Endodermal cell (in vitro differentiated cells): ENCODE measurements at regions not wholly inside any gene's neighbourhood (a gene's known extent, or its start where the extent isn't known, plus 50 kb on each side); places are given as distances from the start of the nearest gene placed in this dataset.

ENCODE experiments used
- DNase-seq: peaks from one replicate; pipeline ENCODE4 v3.0.0-alpha.2; 2017
- H3K27ac ChIP-seq: 2 replicates; pipeline ENCODE4 v1.5.1; 2013; ENCODE audit warnings: mild to moderate bottlenecking, low read depth, low read length, moderate library complexity
- H3K27me3 ChIP-seq: 2 replicates; pipeline ENCODE4 v1.6.1; 2013; ENCODE audit warnings: mild to moderate bottlenecking, low read length, moderate library complexity; ENCODE audit not compliant: insufficient read depth, control insufficient read depth, poor library complexity, severe bottlenecking
- H3K36me3 ChIP-seq: 2 replicates; pipeline ENCODE4 v1.7.0; 2013; ENCODE audit warnings: mild to moderate bottlenecking, low read length, moderate library complexity; ENCODE audit not compliant: control insufficient read depth, insufficient read depth
- H3K4me1 ChIP-seq: one replicate; pipeline ENCODE4 v1.7.0; 2013; ENCODE audit warnings: low read length; ENCODE audit not compliant: control insufficient read depth, insufficient read depth
- H3K4me3 ChIP-seq: 2 replicates; pipeline ENCODE4 v1.5.1; 2013; ENCODE audit warnings: mild to moderate bottlenecking, low read length, moderate library complexity
- H3K9ac ChIP-seq: 2 replicates; pipeline ENCODE4 v1.6.1; 2013; ENCODE audit warnings: mild to moderate bottlenecking, low read length, moderate library complexity; ENCODE audit not compliant: poor library complexity, severe bottlenecking; ENCODE audit errors: extremely low read depth
- H3K9me3 ChIP-seq: 2 replicates; pipeline ENCODE4 v1.6.1; 2013; ENCODE audit warnings: mild to moderate bottlenecking, low read length, moderate library complexity; ENCODE audit not compliant: control insufficient read depth
- H3K27ac Mint-ChIP-seq: 2 replicates; pipeline ENCODE4 v1.8.0; 2020; ENCODE audit warnings: mixed read lengths
- H3K27me3 Mint-ChIP-seq: 2 replicates; pipeline ENCODE4 v1.8.0; 2021; ENCODE audit warnings: mild to moderate bottlenecking, mixed read lengths; ENCODE audit not compliant: insufficient read depth
- H3K36me3 Mint-ChIP-seq: 2 replicates; pipeline ENCODE4 v1.8.0; 2020; ENCODE audit warnings: low read depth, mixed read lengths
- H3K4me1 Mint-ChIP-seq: 2 replicates; pipeline ENCODE4 v1.8.0; 2020; ENCODE audit warnings: mixed read lengths
- H3K4me3 Mint-ChIP-seq: 2 replicates; pipeline ENCODE4 v1.8.0; 2020; ENCODE audit warnings: mild to moderate bottlenecking, moderate library complexity, mixed read lengths
- H3K9me3 Mint-ChIP-seq: 2 replicates; pipeline ENCODE4 v1.8.0; 2020; ENCODE audit warnings: mild to moderate bottlenecking, mixed read lengths
- WGBS, 2 experiments: methylation state at CpG; one replicate each; pipeline versions ENCODE4 v1.1.5 to v1.1.7; 2013; ENCODE audit warnings: missing lambda C conversion rate in 2 of 2, mixed read lengths in 1 of 2; ENCODE audit not compliant: insufficient coverage in 1 of 2, insufficient read length in 1 of 2; 5-methylcytosine and 5-hydroxymethylcytosine counted together
- TF ChIP-seq, protein P1 (sequence below): fragments of 200-600 bp; sonication (generic); conservative IDR thresholded peaks from 2 replicates; pipeline ENCODE4 v1.5.0; 2021; ENCODE audit warnings: antibody characterized with exemption, mild to moderate bottlenecking

DNA sequence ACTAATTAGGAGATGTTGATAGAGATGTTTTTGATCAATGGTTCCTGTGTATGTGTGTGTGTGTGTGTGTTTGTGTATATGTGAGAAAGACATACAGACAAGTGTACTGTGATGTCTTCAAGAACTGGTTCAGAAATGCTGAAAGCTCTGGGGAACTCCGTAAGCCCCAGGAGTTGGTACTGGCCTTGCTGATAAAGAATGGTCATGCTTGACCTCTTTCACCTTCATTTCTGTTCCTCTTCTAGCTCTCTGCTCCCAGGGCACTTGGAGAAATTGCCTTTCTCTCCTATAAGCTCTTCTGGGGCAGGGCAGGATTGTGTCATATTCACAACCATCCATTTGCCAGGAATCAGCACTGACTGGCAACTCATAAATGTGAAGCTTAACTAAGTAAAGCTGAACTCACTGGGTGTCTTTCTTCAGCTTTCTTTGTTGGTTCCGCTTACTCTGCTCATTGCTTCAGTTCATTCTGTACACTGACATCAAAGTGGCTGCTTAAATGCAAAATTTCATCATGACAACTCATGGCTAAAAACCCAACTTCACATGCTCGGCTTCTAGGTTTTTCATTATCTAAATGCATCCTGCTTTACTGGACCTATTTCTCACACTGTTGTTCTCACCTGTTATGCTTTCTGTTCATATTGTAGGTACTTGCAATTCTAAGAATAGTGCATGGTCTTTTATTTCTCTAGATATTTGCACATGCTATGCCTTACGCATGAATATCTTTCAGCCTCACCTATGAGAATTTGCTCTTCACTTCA is 162.1 kb upstream of the LYSMD4 start:
- H3K27ac Mint-ChIP-seq = no peak overlapping the region
- no peaks in the 10 kb centered on the region for H3K4me1 Mint-ChIP-seq
- WGBS, 2 experiments = 93 to 94% methylated on average over 3 to 4 of the region's 4 CpGs
- H3K4me3 Mint-ChIP-seq = no peak overlapping the region
- no peak overlapping the region for H3K9ac ChIP-seq
- no peak for DNase-seq
- no peaks in the 10 kb centered on the region for H3K36me3 Mint-ChIP-seq
- H3K4me3 ChIP-seq = no peak overlapping the region
- H3K36me3 ChIP-seq = no peaks in the 10 kb centered on the region
- no peak overlapping the region for H3K27ac ChIP-seq
- no peaks in the 10 kb centered on the region for H3K27me3 Mint-ChIP-seq
- H3K9me3 Mint-ChIP-seq = no peaks in the 10 kb centered on the region
- H3K4me1 ChIP-seq = no peaks in the 10 kb centered on the region
- no peaks in the 10 kb centered on the region for H3K27me3 ChIP-seq
- TF ChIP-seq, protein P1, sequence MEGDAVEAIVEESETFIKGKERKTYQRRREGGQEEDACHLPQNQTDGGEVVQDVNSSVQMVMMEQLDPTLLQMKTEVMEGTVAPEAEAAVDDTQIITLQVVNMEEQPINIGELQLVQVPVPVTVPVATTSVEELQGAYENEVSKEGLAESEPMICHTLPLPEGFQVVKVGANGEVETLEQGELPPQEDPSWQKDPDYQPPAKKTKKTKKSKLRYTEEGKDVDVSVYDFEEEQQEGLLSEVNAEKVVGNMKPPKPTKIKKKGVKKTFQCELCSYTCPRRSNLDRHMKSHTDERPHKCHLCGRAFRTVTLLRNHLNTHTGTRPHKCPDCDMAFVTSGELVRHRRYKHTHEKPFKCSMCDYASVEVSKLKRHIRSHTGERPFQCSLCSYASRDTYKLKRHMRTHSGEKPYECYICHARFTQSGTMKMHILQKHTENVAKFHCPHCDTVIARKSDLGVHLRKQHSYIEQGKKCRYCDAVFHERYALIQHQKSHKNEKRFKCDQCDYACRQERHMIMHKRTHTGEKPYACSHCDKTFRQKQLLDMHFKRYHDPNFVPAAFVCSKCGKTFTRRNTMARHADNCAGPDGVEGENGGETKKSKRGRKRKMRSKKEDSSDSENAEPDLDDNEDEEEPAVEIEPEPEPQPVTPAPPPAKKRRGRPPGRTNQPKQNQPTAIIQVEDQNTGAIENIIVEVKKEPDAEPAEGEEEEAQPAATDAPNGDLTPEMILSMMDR = no peak
- H3K9me3 ChIP-seq = no peaks in the 10 kb centered on the region

- no peaks in the 10 kb centered on the region for H3K27me3 ChIP-seq
- H3K4me3 ChIP-seq = no peak overlapping the region
- H3K9ac ChIP-seq = no peak overlapping the region
- no peak overlapping the region for H3K4me3 Mint-ChIP-seq
- no peaks in the 10 kb centered on the region for H3K36me3 ChIP-seq
- TF ChIP-seq, protein P1 = no peak
- H3K27ac Mint-ChIP-seq = no peak overlapping the region
- H3K4me1 ChIP-seq = no peaks in the 10 kb centered on the region
- H3K27ac ChIP-seq = no peak overlapping the region
- H3K4me1 Mint-ChIP-seq = no peaks in the 10 kb centered on the region
- DNase-seq = no peak
- H3K9me3 Mint-ChIP-seq = peaks cover 7% of the 10 kb centered on the region
- H3K27me3 Mint-ChIP-seq = peaks cover 2% of the 10 kb centered on the region
- H3K36me3 Mint-ChIP-seq = no peaks in the 10 kb centered on the region
- WGBS, 2 experiments = 100% methylated on average over 3 of the region's 3 CpGs; no CpG with 5 or more reads in 1 of the 2 experiments
- H3K9me3 ChIP-seq = no peaks in the 10 kb centered on the region
Measured at GRCh38 chr15:99878835-99879234, 145.6 kb upstream of the LYSMD4 start.

DNA sequence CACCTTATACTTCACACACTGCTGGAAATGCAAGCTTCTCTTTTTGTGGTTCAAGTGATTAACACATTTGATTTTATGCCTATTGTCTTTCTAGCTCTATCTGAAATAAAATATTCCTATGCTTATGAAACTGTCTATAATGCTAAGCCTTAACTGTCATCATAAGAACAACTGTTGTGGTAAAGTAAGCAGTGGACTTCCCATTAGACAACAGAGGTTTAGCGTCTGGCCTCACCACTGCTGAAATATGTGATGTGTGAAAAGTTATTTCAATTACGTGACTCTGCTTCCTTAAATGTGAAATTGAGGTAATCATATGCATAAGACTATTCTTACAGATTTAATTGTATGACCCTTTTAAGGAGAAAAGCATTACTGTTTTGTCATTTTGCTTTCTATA is 140.2 kb upstream of the LYSMD4 start:
- H3K9me3 ChIP-seq = no peaks in the 10 kb centered on the region
- no peaks in the 10 kb centered on the region for H3K4me1 Mint-ChIP-seq
- no peaks in the 10 kb centered on the region for H3K9me3 Mint-ChIP-seq
- H3K27me3 Mint-ChIP-seq = no peaks in the 10 kb centered on the region
- H3K36me3 Mint-ChIP-seq = no peaks in the 10 kb centered on the region
- H3K4me3 ChIP-seq = no peak overlapping the region
- no peak overlapping the region for H3K27ac ChIP-seq
- DNase-seq = no peak
- H3K27me3 ChIP-seq = no peaks in the 10 kb centered on the region
- no peak overlapping the region for H3K27ac Mint-ChIP-seq
- 94% methylated on average over 2 of the region's 2 CpGs; no CpG with 5 or more reads in 1 of the 2 experiments for WGBS, 2 experiments
- TF ChIP-seq, protein P1 = no peak
- no peaks in the 10 kb centered on the region for H3K36me3 ChIP-seq
- H3K4me1 ChIP-seq = no peaks in the 10 kb centered on the region
- H3K4me3 Mint-ChIP-seq = no peak overlapping the region
- H3K9ac ChIP-seq = no peak overlapping the region
